NOMO-1 treated with dmso at 0.1 percent for 144 hours (cell line): ENCODE measurements at regions not wholly inside any gene's neighbourhood (a gene's known extent, or its start where the extent isn't known, plus 50 kb on each side); places are given as distances from the start of the nearest gene placed in this dataset.

ENCODE experiments used
- DNase-seq: peaks from one replicate; lab custom pipeline; 2025; ENCODE audit not compliant: unreplicated experiment; lab: John Stamatoyannopoulos, UW

GRCh38 chr6:130670142-130670541, 157.1 kb upstream of the SMLR1 start:
- no peak for DNase-seq

- DNase-seq: no peak
Observed at GRCh38 chr6:130671119-130671518, 156.1 kb upstream of the SMLR1 start.

- DNase-seq: no peak
Observed at GRCh38 chr6:130671577-130671976, 155.6 kb upstream of the SMLR1 start.

GRCh38 chr6:130672153-130672552, 155.1 kb upstream of the SMLR1 start:
- DNase-seq: no peak

- no peak for DNase-seq
Observed at GRCh38 chr6:130674604-130675003, 152.6 kb upstream of the SMLR1 start.

- DNase-seq: no peak
Observed at GRCh38 chr6:130675072-130675471, 152.1 kb upstream of the SMLR1 start.

- no peak for DNase-seq
Observed at GRCh38 chr6:130676077-130676772, 151.0 kb upstream of the SMLR1 start.

- no peak for DNase-seq
Observed at GRCh38 chr6:130676773-130677144, 150.4 kb upstream of the SMLR1 start.

GRCh38 chr6:130677312-130677711, 149.9 kb upstream of the SMLR1 start:
- DNase-seq: no peak

- no peak for DNase-seq
Observed at GRCh38 chr6:130677766-130678165, 149.4 kb upstream of the SMLR1 start.

GRCh38 chr6:130679684-130680083, 147.5 kb upstream of the SMLR1 start:
- DNase-seq: no peak

- no peak for DNase-seq
Observed at GRCh38 chr6:130680116-130680515, 147.1 kb upstream of the SMLR1 start.

- no peak for DNase-seq
Observed at GRCh38 chr6:130681028-130681427, 146.2 kb upstream of the SMLR1 start.

- no peak for DNase-seq
Observed at GRCh38 chr6:130682066-130682465, 145.1 kb upstream of the SMLR1 start.

GRCh38 chr6:130683761-130684517, 143.3 kb upstream of the SMLR1 start:
- no peak for DNase-seq

GRCh38 chr6:130692659-130693058, 134.5 kb upstream of the SMLR1 start:
- DNase-seq: no peak

- no peak for DNase-seq
Observed at GRCh38 chr6:130693944-130694343, 133.3 kb upstream of the SMLR1 start.

GRCh38 chr6:130694606-130695005, 132.6 kb upstream of the SMLR1 start:
- no peak for DNase-seq

GRCh38 chr6:130696806-130697205, 130.4 kb upstream of the SMLR1 start:
- DNase-seq: no peak

GRCh38 chr6:130697271-130697994, 129.8 kb upstream of the SMLR1 start:
- no peak for DNase-seq

GRCh38 chr6:130697995-130698535, 129.1 kb upstream of the SMLR1 start:
- DNase-seq: peak; percentile 5

- DNase-seq: peak; percentile 7
Observed at GRCh38 chr6:130699742-130700141, 127.5 kb upstream of the SMLR1 start.
